NOMO-1 treated with DMSO at 0.1 percent for 48 hours (cell line): ENCODE measurements at regions not wholly inside any gene's neighbourhood (a gene's known extent, or its start where the extent isn't known, plus 50 kb on each side); places are given as distances from the start of the nearest gene placed in this dataset.
"Not testable (repeated sequence)": the region's sequence is repeated elsewhere in the genome, so short reads cannot be mapped to it uniquely, and the experiment has no call there.

ENCODE experiments used
- DNase-seq: peaks from one replicate; lab custom pipeline; 2025; ENCODE audit not compliant: unreplicated experiment; lab: John Stamatoyannopoulos, UW

DNA sequence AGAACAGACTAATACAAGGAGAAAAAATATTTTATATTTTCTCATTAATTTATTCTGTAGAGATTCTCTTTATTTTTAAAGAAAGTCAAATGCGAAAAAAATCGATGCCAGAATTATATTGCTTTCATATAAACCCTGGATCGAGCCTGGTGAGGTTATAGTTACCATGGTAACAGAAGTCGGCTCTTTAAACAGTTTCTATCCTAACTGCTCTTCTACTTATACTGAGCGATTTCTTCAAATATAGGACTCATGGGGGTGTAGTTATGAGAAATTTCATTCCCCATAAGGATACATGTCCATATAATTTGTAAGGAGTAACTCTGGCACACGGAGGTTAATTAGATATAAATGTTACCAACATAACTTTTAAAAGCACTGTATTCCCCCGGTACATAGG, 973.5 kb upstream of the NCAM2 start:
- DNase-seq: no peak

DNA sequence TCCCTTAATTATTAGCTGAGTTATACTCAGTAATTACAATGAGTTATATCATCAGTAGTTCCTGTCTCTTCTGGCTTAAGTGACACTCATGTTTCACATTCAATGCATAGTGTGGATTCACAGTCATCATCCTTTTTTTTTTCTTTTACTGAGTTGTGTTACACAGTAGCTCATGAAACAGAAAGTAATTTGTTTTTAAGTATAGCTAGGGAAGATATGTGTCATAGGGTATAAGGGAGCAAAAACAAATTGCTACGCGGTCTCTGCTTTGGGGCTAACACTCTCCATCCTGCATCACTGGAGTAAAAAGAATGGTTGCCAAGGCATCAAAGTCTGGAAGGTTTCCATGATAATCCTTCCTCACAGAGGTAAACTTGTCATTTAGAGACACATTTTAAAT, 971.7 kb upstream of the NCAM2 start:
- no peak for DNase-seq

DNA sequence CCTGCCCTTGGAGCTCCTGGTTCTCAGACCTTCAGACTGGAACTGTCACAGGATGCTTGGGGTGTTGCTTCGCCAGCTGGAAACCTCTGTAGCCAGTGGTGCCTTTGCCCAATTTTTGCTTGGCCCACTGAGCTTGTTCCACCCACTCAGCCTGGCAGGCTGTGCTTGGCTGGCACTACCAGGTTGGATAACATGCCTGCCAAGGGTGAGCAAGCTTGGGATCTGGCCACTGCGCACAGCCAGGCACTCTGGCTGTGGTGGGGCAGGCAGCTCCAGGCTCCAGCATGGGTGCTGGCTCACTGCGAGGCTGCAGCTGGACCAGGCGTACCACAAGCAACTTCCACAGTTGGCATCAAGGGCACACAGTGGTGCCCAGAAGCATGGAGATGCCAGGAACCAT, 967.8 kb upstream of the NCAM2 start:
- no peak for DNase-seq

DNA sequence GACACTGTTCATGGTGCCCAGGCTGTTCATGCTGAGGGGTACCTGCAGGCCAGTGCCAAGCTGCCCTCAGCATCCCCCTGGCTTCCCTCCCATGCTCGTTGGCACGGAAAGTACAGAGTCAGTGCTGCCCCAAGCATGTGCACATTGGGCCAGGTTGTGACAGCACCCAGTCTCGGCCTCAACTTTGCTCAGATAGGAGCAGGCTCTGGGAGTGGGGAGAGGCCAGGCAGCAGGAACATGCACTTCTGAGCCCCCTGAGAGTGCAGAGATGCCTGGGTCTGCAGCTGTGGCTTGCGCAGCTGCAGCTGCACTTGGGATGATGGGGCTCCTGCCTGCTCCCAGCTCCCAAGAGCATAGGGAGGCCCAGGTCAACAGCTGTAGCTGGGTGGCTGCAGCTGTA, 966.4 kb upstream of the NCAM2 start:
- no peak for DNase-seq

DNA sequence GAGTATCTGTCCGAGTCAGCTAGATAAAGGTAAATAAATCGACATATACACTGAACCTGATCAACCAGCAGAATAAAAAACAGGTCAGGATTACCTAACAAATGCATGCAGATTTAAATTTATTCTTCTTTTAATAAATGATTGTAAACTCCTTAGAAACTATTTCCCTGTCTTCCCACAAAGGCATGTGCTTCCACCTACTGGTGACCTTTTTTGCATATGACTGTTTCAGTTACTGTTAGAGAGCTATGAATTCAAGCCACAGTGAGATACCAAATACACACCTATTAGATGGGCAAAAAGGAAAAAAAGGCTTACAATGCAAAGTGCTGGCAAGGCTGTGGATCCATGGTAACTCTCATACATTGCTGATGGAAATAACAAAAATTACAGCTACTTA, 957.4 kb upstream of the NCAM2 start:
- no peak for DNase-seq

DNA sequence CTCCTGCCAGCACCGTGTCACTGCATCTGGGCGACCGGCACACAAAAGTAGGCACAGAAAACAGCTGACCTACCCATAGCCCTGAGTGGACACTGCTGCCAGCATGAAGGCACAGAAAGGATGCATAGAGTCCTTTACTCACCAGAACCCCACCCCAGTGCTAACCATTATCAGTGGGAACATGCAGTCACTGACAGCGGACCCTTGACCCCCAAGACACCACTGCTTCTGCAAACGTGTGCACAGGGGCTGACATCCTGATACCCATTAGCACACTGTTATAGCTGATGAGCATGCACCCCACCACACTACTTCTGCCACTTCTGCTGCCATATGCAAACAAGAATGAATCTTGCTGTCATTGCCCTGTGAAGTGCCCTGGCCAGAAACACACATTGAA, 953.0 kb upstream of the NCAM2 start:
- no peak for DNase-seq

DNA sequence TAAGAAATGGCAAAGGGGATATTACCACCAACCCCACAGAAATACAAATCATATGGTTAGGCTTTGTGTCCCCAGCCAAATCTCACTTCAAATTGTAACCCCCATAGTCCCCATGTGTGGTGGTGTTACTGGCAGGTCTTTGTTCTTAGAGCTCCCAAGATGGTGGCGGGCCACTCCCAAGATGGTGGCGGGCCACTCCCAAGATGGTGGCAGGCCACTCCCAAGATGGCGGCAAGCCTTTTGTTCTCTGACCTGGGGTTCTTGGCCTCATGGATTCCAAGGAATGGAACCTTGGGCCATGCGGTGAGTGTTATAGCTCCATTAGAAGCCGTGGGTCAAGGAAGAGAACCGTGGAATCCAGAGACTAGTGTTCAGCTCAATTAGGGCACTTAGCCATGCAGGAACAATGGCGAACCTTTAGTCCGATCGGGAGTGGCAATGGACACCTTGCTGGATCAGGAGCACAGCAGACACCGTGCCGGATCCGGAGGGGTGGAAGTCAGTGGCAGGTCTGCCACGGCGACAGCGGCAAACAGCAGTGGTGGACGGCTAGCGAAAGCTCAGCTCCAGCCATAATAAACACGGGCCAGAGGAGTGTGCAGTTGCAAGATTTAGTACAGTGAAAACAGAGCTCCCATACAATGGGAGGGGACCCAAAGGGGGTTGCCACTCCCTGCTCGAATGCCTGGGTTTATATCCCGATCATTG, 949.9 kb upstream of the NCAM2 start:
- not testable (repeated sequence) for DNase-seq

DNA sequence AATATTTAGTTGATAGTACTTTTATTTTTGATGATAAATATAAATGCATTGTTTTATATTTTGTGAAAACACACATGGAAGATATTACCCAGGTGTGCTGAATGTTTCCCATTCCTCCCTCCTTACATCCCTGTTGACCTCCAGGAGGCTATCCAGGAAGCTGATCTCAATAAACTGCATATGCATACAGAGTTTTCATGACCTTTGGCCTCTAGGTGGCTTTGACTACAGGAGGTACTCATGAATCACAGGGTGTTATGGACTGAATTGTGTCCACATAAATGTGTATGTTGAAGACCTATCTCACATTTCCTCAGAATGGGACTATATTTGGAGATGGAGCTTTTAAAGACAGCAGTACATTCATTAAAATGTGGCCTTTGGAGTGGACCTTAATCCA, 914.9 kb upstream of the NCAM2 start:
- no peak for DNase-seq

DNA sequence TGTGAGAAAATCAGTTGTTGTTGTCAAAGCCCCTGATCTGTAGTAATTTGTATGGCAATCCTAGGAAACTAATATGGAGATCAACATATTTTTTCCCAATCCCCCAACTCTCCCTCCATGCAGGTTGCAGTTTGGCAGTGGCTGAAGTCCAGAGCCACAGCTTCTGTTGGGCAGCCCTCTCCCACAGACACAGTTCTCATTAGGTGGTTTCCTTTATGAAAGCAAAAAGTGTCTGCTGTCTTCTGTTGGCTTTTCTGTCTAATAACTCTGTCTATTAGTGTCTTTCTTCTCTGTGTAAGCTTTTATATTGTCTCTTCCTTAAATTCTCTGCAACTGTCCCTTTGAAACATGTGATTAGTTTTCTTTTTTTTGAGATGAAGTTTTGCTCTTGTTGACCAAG, 914.3 kb upstream of the NCAM2 start:
- no peak for DNase-seq

DNA sequence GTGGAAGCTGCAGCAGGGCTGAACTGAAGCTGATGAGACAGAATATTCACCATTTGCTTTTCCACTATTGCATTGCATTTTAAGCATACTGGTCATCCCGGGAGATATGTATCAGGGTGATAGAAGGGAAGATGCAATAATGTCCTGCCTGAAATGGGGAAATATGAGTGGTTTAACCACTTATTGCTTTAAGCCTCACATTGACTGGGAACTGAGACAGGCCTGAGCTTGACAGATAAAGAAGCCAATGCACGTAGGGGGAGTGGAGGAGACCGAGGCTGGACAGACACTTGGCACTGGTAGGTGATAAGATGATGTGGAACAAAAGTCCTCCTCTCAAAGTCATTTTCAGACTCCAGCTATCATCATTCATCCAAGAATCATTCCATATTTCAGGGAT, 911.7 kb upstream of the NCAM2 start:
- DNase-seq: no peak

DNA sequence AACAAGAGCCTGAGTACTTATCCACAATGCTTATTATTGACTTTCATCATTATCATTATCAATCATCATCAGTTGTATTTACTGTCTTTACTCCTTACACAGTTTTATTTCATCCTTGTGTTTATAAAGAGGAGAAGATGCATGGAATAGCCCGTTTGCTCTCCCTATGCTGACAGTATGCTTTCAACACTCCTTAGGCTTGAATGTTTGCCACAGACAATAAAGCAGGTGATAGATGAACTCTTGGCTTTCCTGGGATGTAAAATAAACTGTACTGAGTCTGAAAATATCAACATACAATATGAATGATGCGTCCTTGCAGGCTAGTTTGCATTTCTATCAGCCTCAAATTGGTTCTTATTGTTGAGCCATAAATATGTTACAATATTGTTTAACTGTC, 891.8 kb upstream of the NCAM2 start:
- DNase-seq: no peak

DNA sequence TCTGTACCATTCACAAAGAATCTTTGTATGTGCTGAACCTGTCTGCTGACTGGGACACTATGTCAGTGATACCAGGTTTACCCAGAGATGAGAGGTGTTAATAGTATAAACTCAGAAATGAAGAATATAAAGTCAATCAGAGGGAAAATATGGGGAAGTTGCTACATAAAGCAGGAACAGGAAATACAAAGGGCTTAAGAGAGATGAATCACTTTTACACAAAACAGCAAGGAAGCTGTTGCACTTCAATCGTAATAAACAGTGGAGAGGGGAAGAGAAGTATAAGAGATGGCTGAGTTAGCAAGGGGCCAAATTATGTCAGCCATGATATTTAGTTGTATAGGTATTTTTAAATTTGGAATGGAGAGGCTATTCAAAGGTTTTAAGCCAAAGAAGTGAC, 890.2 kb upstream of the NCAM2 start:
- DNase-seq: peak; percentile 77

DNA sequence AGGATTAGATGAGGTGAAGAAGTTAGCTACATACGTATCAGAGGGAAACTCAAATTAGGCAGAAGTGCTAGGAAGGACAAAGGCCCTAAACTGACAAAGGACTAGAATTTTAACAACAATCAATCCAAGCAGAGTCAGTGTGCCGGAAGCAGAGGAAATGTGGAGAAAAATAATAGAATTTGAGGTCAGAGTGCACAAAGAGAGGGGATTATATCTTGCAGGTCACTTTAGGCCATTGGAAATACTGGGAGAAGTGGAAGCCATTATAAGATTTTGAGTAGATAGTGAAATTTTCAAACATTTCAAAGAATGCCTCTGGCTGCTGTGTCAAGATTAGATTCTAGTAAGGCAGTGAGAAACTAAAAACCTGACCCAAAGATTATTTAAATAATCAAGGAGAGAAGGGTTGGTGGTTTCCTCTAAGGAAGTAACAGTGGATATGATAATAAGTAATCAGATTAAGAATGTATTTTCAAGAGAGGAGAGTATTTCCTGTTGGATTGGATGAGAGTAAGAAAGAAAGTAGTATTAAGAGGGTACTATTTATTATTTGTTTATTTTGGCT, 889.2 kb upstream of the NCAM2 start:
- no peak for DNase-seq

DNA sequence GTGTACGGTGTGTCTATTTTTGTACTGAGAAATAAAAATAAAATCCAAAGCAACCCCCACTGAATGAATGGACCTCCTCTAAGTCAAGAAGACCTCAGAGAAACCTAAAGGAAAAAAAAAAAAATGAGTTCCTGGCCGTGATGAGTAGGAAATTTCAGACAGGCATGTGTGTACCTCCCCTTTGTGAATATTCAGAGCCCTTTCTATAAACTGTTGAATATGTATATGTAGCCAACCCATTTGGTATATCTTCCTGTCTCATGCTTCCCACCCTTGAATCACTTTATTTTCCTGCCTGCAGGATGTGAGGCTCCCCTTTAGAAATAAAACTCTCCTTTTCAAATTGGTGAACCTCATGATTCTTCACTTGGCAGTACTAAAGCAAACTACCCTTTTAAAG, 887.8 kb upstream of the NCAM2 start:
- DNase-seq: no peak

DNA sequence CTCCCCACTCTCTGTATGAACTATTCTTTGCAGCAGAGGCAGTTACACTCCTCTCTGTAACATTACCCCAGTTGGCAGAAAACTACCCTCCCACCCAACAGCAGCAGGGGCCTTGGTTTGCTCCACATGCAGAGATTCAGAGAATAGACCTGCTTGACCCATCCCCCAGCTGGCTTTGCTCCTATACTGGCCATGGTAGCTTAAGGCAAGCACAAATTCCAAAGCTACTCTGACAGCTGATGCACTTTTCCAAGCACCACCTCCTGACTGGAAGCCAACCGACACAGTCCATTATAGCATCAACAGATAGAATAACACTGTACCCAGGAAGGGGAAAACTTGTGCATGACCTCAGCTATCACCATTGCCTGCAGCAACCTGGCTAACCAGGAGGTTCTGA, 846.5 kb upstream of the NCAM2 start:
- no peak for DNase-seq

DNA sequence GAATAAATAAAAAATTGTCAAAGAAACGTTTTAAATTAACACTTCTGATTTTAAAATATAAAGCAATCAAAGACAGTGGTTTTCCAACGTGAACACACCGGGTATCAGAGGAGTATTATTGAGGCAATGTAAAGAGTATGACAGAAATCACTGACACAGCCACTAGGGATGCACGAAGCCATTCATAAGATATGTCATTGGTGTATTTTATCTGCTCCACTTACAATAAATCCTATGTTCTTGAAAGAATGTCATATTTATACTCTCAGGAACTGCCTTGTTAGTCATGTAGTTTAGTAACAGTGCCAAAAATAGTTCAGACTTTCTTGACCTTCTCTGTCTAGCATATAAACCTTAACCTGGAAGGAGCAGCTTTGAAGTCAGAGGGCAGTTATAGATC, 835.0 kb upstream of the NCAM2 start:
- peak; percentile 15 for DNase-seq

DNA sequence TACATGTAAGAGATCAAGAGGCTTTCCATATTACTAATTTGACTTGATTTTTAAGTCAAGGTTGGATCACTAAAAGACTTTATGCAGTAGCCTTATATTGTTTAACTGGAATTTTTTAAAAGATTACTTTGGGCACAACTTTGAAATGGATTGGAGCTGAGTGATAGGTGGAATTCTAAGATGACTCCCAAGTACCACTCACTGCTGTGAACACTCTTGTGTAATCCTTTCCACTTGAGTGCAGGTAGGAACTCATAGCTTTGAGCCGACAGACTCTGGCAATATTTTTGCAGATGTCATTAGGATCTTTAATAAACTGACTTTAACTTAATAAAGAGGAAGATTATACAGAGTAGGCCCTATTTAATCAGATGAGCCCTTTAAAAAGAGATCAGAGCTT, 831.1 kb upstream of the NCAM2 start:
- DNase-seq: no peak

DNA sequence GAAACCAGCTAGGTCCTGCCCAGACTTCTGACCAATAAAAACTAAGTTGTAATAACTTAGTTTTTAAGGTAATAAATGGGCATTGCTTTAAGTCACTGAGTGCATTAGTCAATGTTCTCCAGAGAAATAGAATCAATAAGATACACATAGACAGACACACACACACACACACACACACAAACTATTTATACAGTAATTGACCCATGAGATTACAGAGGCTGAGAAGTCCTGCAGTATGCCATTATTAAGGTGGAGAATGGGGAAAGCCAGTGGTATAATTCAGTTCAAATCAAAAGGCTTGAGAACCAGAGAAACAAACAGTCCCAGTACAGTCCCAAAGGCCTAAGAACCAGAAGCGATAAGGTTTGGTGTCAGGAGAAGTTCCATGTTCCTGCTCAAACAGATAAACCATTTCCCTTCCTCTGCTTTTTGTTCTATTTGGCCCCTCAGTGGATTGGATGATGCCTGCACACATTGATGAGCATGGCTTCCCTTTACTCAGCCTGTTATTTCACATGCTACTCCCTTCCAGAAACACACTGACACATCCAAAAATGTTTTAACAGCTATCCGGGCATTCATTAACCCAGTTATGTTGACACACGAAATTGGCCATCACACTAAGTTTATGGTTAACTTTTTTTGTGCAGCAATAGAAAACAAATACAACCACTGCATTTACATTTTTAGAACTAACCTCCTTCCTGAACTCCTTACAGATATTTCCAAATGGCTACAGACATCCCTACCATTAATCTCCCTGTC, 828.2 kb upstream of the NCAM2 start:
- no peak for DNase-seq

DNA sequence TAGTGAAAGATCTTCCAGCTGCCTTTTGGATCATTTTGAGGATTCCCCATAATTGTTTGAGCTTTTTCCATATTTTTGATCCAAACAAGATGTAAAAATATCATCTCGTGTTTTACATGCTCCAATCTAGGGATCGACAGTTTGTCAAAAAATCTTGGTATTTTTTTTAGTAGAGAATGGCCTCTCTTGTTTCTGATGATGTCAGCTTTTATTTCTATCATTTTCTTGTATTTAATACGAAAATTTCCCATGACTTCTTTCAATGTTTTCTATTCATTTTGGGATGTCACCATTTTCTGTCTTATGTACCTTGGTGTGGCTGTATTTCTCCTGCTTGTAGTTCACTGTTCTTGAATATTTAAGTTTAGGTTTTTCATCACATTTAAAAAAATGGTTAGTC, 812.0 kb upstream of the NCAM2 start:
- DNase-seq: no peak

DNA sequence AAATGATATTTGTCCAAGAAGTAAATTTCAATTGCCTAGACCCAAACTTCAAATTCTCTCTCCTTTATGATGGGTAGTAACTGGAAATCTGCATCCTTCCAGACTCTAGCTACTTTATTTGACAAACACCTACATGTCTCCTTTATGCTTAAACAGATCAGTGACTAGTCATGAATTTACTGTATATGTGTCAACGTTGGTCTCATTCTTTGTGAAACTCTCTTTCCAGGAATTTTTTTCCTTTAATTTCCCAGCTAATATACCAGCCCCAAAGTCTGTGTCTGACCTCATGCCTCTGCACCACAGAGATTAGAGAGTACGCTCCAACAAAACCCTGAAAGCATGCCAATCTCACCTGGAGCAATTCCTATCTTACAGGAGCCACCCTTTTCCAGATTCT, 811.2 kb upstream of the NCAM2 start:
- DNase-seq: no peak

DNA sequence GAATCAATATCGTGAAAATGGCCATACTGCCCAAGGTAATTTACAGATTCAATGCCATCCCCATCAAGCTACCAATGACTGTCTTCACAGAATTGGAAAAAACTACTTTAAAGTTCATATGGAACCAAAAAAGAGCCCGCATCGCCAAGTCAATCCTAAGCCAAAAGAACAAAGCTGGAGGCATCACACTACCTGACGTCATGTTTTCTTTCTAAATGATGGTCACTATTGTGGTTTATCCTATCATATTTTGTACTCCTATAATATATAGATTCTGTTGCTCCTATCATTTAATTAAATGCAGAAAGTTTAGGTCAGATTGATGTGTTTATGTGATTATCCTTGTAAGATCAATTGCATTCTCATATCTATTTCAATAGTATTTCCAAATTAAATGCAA, 796.9 kb upstream of the NCAM2 start:
- not testable (repeated sequence) for DNase-seq

DNA sequence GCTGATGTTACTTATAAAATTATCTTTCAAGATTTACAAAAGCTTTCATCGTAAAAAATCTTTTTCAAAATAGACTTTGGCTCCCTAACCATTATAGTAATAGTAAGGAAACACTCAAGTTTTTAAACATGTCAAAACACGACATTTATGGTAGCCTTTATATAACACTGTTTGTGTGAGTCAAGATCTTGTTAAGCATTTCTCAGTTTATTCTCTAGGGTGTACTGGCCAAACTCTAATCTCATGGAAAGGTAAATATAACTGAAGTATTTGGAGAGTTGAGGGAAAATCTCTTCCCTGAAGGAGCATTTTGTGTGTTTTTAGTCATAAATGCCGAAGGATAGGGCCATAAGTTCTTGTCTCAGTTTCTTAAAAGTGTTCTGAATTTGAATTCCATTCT, 790.9 kb upstream of the NCAM2 start:
- no peak for DNase-seq

DNA sequence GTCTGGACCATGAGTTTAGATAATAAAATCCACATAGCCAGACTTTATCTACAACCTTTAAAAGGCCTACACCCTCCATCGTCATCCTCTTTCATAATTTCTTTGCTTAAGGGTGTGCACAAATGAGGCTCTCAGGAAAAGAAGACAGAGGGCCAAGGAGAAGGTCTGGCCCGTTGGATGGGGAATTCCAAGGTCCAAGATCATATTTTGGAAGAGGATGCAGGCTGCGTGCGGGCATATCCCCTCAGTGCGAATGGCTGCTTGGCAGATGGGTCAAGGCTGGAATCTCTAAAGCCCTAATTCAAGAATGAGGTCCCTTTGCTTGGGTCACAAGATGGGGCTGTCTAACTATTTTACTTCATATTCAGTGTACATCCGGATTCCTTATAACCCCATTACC, 782.2 kb upstream of the NCAM2 start:
- peak; percentile 17 for DNase-seq
